ENCODE measurements at regions not wholly inside any gene's neighbourhood (a gene's known extent, or its start where the extent isn't known, plus 50 kb on each side); places are given as distances from the start of the nearest gene placed in this dataset.

- H3K9ac ChIP-seq (ENCODE audit: extremely low read depth, insufficient read length, low read length): no peak overlapping the region
- no peak overlapping the region for H2AK5ac ChIP-seq (ENCODE audit: insufficient read length, low read length)
- WGBS (ENCODE audit: extremely low coverage, insufficient read length, low lambda C conversion rate): no CpG with 5 or more reads among the region's 5 CpGs
Measured at GRCh38 chr10:108836362-108836761, 1086.9 kb downstream of the XPNPEP1 start.

More at GRCh38 chr10:108836362-108836761, 1086.9 kb downstream of the XPNPEP1 start:
- Histone ChIP-seq H2AFZ (ENCODE audit: low read length) (no peak overlapping the region), H4K20me1 (ENCODE audit: control insufficient read depth, insufficient read depth, insufficient read length) (no peaks in the 10 kb centered on the region), H4K91ac (ENCODE audit: insufficient read length, low read depth, low read length) (no peak overlapping the region), H3K27ac (ENCODE audit: insufficient read length, low read depth, low read length) (no peak overlapping the region), H3K4me2 (ENCODE audit: insufficient read depth, insufficient read length, low read length) (no peak overlapping the region), H3K56ac (ENCODE audit: insufficient read length, low read depth, low read length) (no peak overlapping the region), H3K27me3 (ENCODE audit: insufficient read depth, low read length) (no peaks in the 10 kb centered on the region), H3K79me1 (ENCODE audit: insufficient read depth, low read depth, low read length, poor library complexity, severe bottlenecking) (no peaks in the 10 kb centered on the region), H4K8ac (replicated peaks; ENCODE audit: insufficient read length, low read depth, low read length) (no peak overlapping the region), H3K14ac (ENCODE audit: insufficient read depth, low read length) (no peak overlapping the region), H2BK5ac (ENCODE audit: insufficient read length, low read length) (no peak overlapping the region), H3K4ac (ENCODE audit: low read depth, low read length) (no peak overlapping the region), H3K4me1 (ENCODE audit: insufficient read depth, low read length) (no peaks in the 10 kb centered on the region), H3K23ac (ENCODE audit: insufficient read length, low read depth, low read length) (no peak overlapping the region), H3K18ac (ENCODE audit: insufficient read length, low read depth, low read length) (no peak overlapping the region), H3K9me3 (ENCODE audit: control insufficient read depth, low read depth, low read length) (no peaks in the 10 kb centered on the region), H3T11ph (ENCODE audit: low read length) (no peak overlapping the region), H2BK12ac (ENCODE audit: insufficient read length, low read depth, low read length) (no peak overlapping the region), H2BK15ac (ENCODE audit: low read depth, low read length) (no peak overlapping the region), H2BK120ac (ENCODE audit: low read depth, low read length, poor library complexity, severe bottlenecking) (no peak overlapping the region), H4K5ac (ENCODE audit: insufficient read length, low read depth, low read length) (no peak overlapping the region), H3K79me2 (ENCODE audit: insufficient read depth, low read length) (no peaks in the 10 kb centered on the region), H2BK20ac (ENCODE audit: low read depth, low read length, poor library complexity, severe bottlenecking) (no peak overlapping the region), H3K23me2 (ENCODE audit: insufficient read length, low read depth, low read length, poor library complexity, severe bottlenecking) (no peaks in the 10 kb centered on the region)
- no peak for DNase-seq
- no peak for TF ChIP-seq CTCF (conservative IDR thresholded peaks at IDR 0.05)
- peaks cover 4 to 9% of the 10 kb centered on the region in 2 experiments for H3K4me1 Mint-ChIP-seq
- H3K27me3 Mint-ChIP-seq (ENCODE audit: low read depth): peaks cover 1% of the 10 kb centered on the region; the same call in 1 of the 2 replicates
- H3K4me3 Mint-ChIP-seq: no peak overlapping the region
- H3K9me3 Mint-ChIP-seq: no peaks in the 10 kb centered on the region
- H3K27ac Mint-ChIP-seq: no peak overlapping the region
- H3K36me3 Mint-ChIP-seq (ENCODE audit: insufficient read depth in 1 of 3, low read depth in 3 of 3): no peaks in the 10 kb centered on the region

All from H9 (cell line).